Suprapubic skin (tissue), 4 donors: ENCODE measurements at regions not wholly inside any gene's neighbourhood (a gene's known extent, or its start where the extent isn't known, plus 50 kb on each side); places are given as distances from the start of the nearest gene placed in this dataset.

Source experiments
- EP300 ChIP-seq: sonication (generic); formaldehyde crosslinking; IDR thresholded peaks from one replicate; pipeline ENCODE4 v1.6.1; 2017; ENCODE audit warnings: antibody characterized with exemption
- POLR2A ChIP-seq, 2 donors: fragments of 450-650 bp; IDR thresholded peaks; one replicate each; pipeline ENCODE4 v1.6.1; 2017; ENCODE audit warnings: antibody characterized with exemption in 2 of 2, mild to moderate bottlenecking in 2 of 2, moderate library complexity in 2 of 2
- POLR2AphosphoS5 ChIP-seq, 3 donors: sonication (generic); formaldehyde crosslinking; IDR thresholded peaks; one replicate each; pipeline ENCODE4 v1.6.1; 2017; ENCODE audit warnings: antibody characterized with exemption in 3 of 3

GRCh38 chr10:9004736-9005135 lies 950.2 kb downstream of the GATA3 start:
- no peak for TF ChIP-seq POLR2A (IDR thresholded peaks at IDR 0.05)
- TF ChIP-seq EP300 = no peak
- no peak for TF ChIP-seq POLR2AphosphoS5 (IDR thresholded peaks at IDR 0.05)
